ENCODE measurements at regions not wholly inside any gene's neighbourhood (a gene's known extent, or its start where the extent isn't known, plus 50 kb on each side); places are given as distances from the start of the nearest gene placed in this dataset.

GRCh38 chr15:68526784-68527183 lies 52.0 kb upstream of the CORO2B start:
- TF ChIP-seq MAZ (IDR thresholded peaks at IDR 0.05; ENCODE audit: borderline replicate concordance, low read depth, low read length): no peak
- no peak for TF ChIP-seq RFX5 (IDR thresholded peaks at IDR 0.05; ENCODE audit: low read depth, low read length)
- TF ChIP-seq USF2 (IDR thresholded peaks at IDR 0.05; ENCODE audit: low read depth, low read length): no peak
- TF ChIP-seq MXI1 (IDR thresholded peaks at IDR 0.05; ENCODE audit: borderline replicate concordance, low read depth, low read length): no peak
- TF ChIP-seq CTCF (conservative IDR thresholded peaks at IDR 0.05; ENCODE audit: low read depth, low read length): no peak
- TF ChIP-seq ELK1 (IDR thresholded peaks at IDR 0.05; ENCODE audit: borderline replicate concordance, low read depth, low read length): no peak
- TF ChIP-seq POLR2A (IDR thresholded peaks at IDR 0.05; ENCODE audit: low read depth, low read length): no peak
- no peak for TF ChIP-seq RAD21 (IDR thresholded peaks at IDR 0.05; ENCODE audit: low read length)
- no peak for TF ChIP-seq NFE2L2 (IDR thresholded peaks at IDR 0.05; ENCODE audit: low read depth, low read length)
- no peak for TF ChIP-seq FOS (IDR thresholded peaks at IDR 0.05; ENCODE audit: low read depth, low read length)
- no peak for TF ChIP-seq CEBPB (IDR thresholded peaks at IDR 0.05; ENCODE audit: low read depth, low read length)
- no peak for TF ChIP-seq BHLHE40 (IDR thresholded peaks at IDR 0.05; ENCODE audit: low read depth, low read length)
- no peak for TF ChIP-seq SMC3 (IDR thresholded peaks at IDR 0.05; ENCODE audit: low read depth, low read length)
- no peak for TF ChIP-seq MAFK (IDR thresholded peaks at IDR 0.05; ENCODE audit: low read depth, low read length)
- no peak for TF ChIP-seq RCOR1 (IDR thresholded peaks at IDR 0.05; ENCODE audit: insufficient replicate concordance, low read length)
- no peak for TF ChIP-seq CHD1 (IDR thresholded peaks at IDR 0.05; ENCODE audit: low read depth, low read length)
- Histone ChIP-seq H3K4ac (ENCODE audit: low read depth, low read length) (peak overlapping the region; percentile 6; the same call in 1 of the 2 replicates), H4K20me1 (ENCODE audit: insufficient read depth, low read length) (no peaks in the 10 kb centered on the region), H3K27me3 (ENCODE audit: control insufficient read depth, insufficient read depth, low read length) (no peaks in the 10 kb centered on the region), H3K4me2 (ENCODE audit: low read depth, low read length) (no peak overlapping the region), H3K14ac (replicated peaks; ENCODE audit: low read depth, low read length) (no peak overlapping the region), H3K36me3 (ENCODE audit: control insufficient read depth, insufficient read depth, low read length) (no peaks in the 10 kb centered on the region), H3K23ac (ENCODE audit: low read depth, low read length) (no peak overlapping the region), H3K9ac (ENCODE audit: low read depth, low read length) (no peak overlapping the region), H4K5ac (ENCODE audit: low read depth, low read length) (no peak overlapping the region), H3K4me1 (ENCODE audit: control insufficient read depth, insufficient read depth, low read length) (peaks cover 3% of the 10 kb centered on the region; the same call in 1 of the 2 replicates), H3K27ac (ENCODE audit: insufficient read depth, low read length) (no peak overlapping the region), H3K4me3 (ENCODE audit: insufficient read depth, low read depth, low read length) (no peak overlapping the region), H2BK120ac (ENCODE audit: low read depth, low read length) (peak overlapping the region; percentile 48), H2BK20ac (ENCODE audit: low read depth, low read length) (peak overlapping the region; percentile 45), H3K79me1 (ENCODE audit: low read depth in 1 of 2, low read length in 2 of 2) (no peaks in the 10 kb centered on the region), H4K91ac (ENCODE audit: insufficient read depth, low read depth, low read length) (peak overlapping the region; percentile 8; the same call in 1 of the 2 replicates), H4K8ac (ENCODE audit: low read depth in 2 of 2, low read length in 2 of 2) (0 out of 4 replicates have a peak overlapping the region, but pooled peaks of 1 of the 2 experiments have one; percentile 1), H2AK9ac (replicated peaks; ENCODE audit: low read depth, low read length, poor library complexity) (no peak overlapping the region), H3K18ac (ENCODE audit: low read depth, low read length) (peak overlapping the region; percentile 31; the same call in 1 of the 2 replicates), H2AFZ (replicated peaks; ENCODE audit: low read length, poor library complexity) (no peak overlapping the region), H2BK15ac (ENCODE audit: low read depth, low read length) (0 out of 3 replicates have a peak overlapping the region, but pooled peaks have one; percentile 48), H2BK5ac (ENCODE audit: low read depth, low read length, poor library complexity, severe bottlenecking) (no peak overlapping the region), H2AK5ac (ENCODE audit: low read depth, low read length) (no peak overlapping the region), H3K56ac (ENCODE audit: extremely low read depth, insufficient read depth, low read length) (no peak overlapping the region), H3K9me3 (ENCODE audit: control insufficient read depth, insufficient read depth, low read length) (peaks cover 3% of the 10 kb centered on the region; the same call in 1 of the 2 replicates), H3K9me1 (ENCODE audit: insufficient read depth, low read length) (no peaks in the 10 kb centered on the region)
- DNase-seq (no peak), ATAC-seq (ENCODE audit: low read depth) (no peak)
- dilution Hi-C loops (cut with HindIII; ENCODE audit: low sequenced_read_pairs, unreplicated experiment): no loop called here
- ChIA-PET CTCF (no interaction called here), POLR2A (ENCODE audit: unreplicated experiment) (no interaction called here)
- WGBS, 2 experiments (ENCODE audit: extremely low coverage in 2 of 2, insufficient read length in 1 of 2): no CpG with 5 or more reads among the region's 2 CpGs
- intact Hi-C loops (cut with micrococcal nuclease): no loop called here
- no TSS peak for BruUV-seq (replicated peaks)
- in situ Hi-C loops (cut with MboI; ENCODE audit: low sequenced_read_pairs): no loop called here

All from IMR-90 (cell line).